ENCODE measurements at regions not wholly inside any gene's neighbourhood (a gene's known extent, or its start where the extent isn't known, plus 50 kb on each side); places are given as distances from the start of the nearest gene placed in this dataset.

DNA sequence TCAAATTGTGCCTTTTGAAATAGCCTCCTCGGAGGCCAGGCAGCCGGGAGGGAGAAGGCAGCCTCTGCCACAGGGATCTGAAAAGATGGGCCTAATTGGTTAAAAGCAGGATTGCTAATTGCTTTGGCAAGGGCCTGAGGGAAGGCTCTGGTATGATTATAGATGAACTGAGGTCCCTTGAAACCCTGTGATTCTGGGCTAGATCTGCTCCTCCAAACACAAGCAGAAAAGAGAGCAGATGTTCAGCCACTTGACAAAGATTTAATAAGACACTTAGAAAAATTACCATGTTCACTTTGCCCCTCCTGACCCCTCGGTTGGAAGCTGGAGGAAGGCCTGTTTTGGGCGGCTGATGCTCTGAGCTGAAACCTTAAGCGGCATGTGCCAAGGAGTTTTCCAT is 209.5 kb upstream of the MPHOSPH6 start:
- TF ChIP-seq Cebpa-rat (IDR thresholded peaks at IDR 0.05): no peak
- H3K9me3 ChIP-seq (replicated peaks in 1 of 11): 0 out of 22 replicates have a peak, but pooled peaks cover 0 to 8% (median 0%) of the 10 kb centered on the region in 11 experiments
- H3K27me3 ChIP-seq: no peaks in the 10 kb centered on the region
- no peaks in the 10 kb centered on the region for H3K36me3 ChIP-seq
- no peaks in the 10 kb centered on the region for H4K20me1 ChIP-seq
- H3K9ac ChIP-seq: no peak overlapping the region
- no peak overlapping the region for H3K4me3 ChIP-seq
- H3K4me1 ChIP-seq: peaks cover 0 to 8% (median 7%) of the 10 kb centered on the region in 10 experiments; a peak in 13 of 20 replicates
- no peak overlapping the region for H3K27ac ChIP-seq
- H3K4me2 ChIP-seq: no peak overlapping the region

GRCh38 chr16:82373976-82374375 is 204.0 kb upstream of the MPHOSPH6 start:
- H3K9me3 ChIP-seq (replicated peaks in 1 of 11): no peaks in the 10 kb centered on the region
- H3K36me3 ChIP-seq: no peaks in the 10 kb centered on the region
- no peaks in the 10 kb centered on the region for H3K27me3 ChIP-seq
- H3K4me3 ChIP-seq: no peak overlapping the region
- no peak overlapping the region for H3K9ac ChIP-seq
- H3K4me1 ChIP-seq: no peaks in the 10 kb centered on the region
- no peak overlapping the region for H3K4me2 ChIP-seq
- no peaks in the 10 kb centered on the region for H4K20me1 ChIP-seq
- no peak overlapping the region for H3K27ac ChIP-seq
- no peak for TF ChIP-seq Cebpa-rat (IDR thresholded peaks at IDR 0.05)

GRCh38 chr16:82370282-82370681 is 200.3 kb upstream of the MPHOSPH6 start:
- no peaks in the 10 kb centered on the region for H3K27me3 ChIP-seq
- no peaks in the 10 kb centered on the region for H3K36me3 ChIP-seq
- no peak overlapping the region for H3K4me2 ChIP-seq
- H3K4me1 ChIP-seq: no peaks in the 10 kb centered on the region
- TF ChIP-seq Cebpa-rat (IDR thresholded peaks at IDR 0.05): no peak
- H3K27ac ChIP-seq: no peak overlapping the region
- no peaks in the 10 kb centered on the region for H4K20me1 ChIP-seq
- no peak overlapping the region for H3K4me3 ChIP-seq
- H3K9ac ChIP-seq: no peak overlapping the region
- H3K9me3 ChIP-seq (replicated peaks in 1 of 11): no peaks in the 10 kb centered on the region

DNA sequence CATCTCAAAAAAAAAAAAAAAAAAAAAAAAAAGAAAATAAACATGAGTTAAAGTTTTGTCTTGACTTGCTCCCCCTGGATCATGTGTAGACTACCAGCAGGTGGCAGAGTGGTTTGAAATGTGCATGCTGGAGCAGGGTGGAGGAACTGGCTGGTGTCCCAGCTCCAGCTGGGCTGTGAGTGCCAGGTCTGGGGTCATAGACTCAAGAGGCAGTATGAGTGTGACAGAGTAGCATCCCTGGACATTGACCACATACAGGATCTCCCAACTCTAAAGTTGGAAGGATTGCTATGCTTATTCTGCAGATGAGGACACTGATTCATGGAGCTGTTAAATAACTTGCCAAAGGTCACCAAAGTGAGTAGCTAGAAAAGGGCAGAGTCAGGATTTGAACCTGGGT is 198.0 kb upstream of the MPHOSPH6 start:
- no peaks in the 10 kb centered on the region for H3K4me1 ChIP-seq
- H4K20me1 ChIP-seq: no peaks in the 10 kb centered on the region
- H3K27me3 ChIP-seq: no peaks in the 10 kb centered on the region
- H3K27ac ChIP-seq: no peak overlapping the region
- H3K4me2 ChIP-seq: no peak overlapping the region
- TF ChIP-seq Cebpa-rat (IDR thresholded peaks at IDR 0.05): no peak
- no peak overlapping the region for H3K9ac ChIP-seq
- H3K36me3 ChIP-seq: no peaks in the 10 kb centered on the region
- no peak overlapping the region for H3K4me3 ChIP-seq
- no peaks in the 10 kb centered on the region for H3K9me3 ChIP-seq (replicated peaks in 1 of 11)

GRCh38 chr16:82366462-82366861 is 196.4 kb upstream of the MPHOSPH6 start:
- no peak overlapping the region for H3K27ac ChIP-seq
- no peak overlapping the region for H3K4me2 ChIP-seq
- H3K4me3 ChIP-seq: no peak overlapping the region
- H3K27me3 ChIP-seq: no peaks in the 10 kb centered on the region
- no peaks in the 10 kb centered on the region for H3K9me3 ChIP-seq (replicated peaks in 1 of 11)
- no peak for TF ChIP-seq Cebpa-rat (IDR thresholded peaks at IDR 0.05)
- H3K9ac ChIP-seq: no peak overlapping the region
- H4K20me1 ChIP-seq: no peaks in the 10 kb centered on the region
- no peaks in the 10 kb centered on the region for H3K36me3 ChIP-seq
- H3K4me1 ChIP-seq: peaks cover 0 to 5% (median 0%) of the 10 kb centered on the region in 10 experiments; a peak in 2 of 20 replicates

DNA sequence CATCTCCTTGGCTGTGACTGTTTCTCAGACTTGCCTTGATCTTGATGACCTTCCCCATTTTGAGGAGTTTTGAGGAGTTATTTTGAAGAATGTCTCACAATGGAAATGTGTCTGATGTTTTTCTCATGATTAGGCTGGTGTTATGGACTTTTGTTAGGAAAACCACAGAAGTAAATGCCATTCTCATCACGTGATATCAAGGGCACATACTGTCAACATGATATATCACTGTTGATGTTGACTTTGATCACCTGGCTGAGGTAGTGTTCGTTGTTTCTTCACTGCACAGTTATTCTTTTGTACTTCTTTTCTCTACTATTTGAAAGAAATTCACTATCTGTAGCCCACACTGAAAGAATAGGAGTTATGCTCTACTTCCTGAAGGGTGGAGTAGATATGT is 194.7 kb upstream of the MPHOSPH6 start:
- peaks cover 0 to 5% (median 0%) of the 10 kb centered on the region in 10 experiments; a peak in 2 of 20 replicates for H3K4me1 ChIP-seq
- no peaks in the 10 kb centered on the region for H4K20me1 ChIP-seq
- H3K27me3 ChIP-seq: no peaks in the 10 kb centered on the region
- no peaks in the 10 kb centered on the region for H3K36me3 ChIP-seq
- no peak overlapping the region for H3K9ac ChIP-seq
- H3K27ac ChIP-seq: no peak overlapping the region
- no peak for TF ChIP-seq Cebpa-rat (IDR thresholded peaks at IDR 0.05)
- no peak overlapping the region for H3K4me2 ChIP-seq
- no peaks in the 10 kb centered on the region for H3K9me3 ChIP-seq (replicated peaks in 1 of 11)
- no peak overlapping the region for H3K4me3 ChIP-seq

DNA sequence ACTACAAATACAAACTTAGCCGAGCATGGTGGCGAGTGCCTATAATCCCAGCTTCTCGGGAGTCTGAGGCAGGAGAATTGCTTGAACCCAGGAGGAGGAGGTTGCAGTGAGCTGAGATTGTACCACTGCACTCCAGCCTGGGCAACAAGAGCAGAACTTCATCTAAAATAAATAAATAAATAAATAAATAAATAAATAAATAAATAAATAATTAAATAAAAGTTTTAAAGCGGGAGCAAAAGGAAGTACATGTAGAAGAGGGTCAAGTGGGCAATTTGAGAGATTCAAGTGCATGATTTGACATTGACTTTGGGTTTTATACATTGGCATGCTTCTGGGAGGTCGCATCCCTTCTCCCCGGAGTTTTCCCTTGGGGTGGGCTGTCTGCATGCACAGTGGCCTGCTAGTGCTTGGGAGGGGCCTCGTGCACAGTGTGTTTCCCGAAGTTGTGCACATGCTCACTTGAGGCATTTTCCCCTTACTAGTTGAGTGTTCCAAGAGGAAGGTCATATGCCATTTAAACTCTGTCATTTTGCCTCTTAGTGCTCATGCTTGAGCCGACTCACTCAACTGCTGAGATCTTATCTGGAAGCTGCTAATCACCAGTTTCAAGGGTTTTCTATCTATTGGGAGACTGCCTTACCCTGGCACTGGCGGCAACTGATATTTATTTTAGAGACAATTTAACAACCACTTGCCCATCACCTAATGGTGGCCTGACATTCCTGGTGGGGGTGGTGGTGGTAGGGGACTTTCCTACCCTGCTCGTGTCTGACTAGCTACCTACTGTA is 193.2 kb upstream of the MPHOSPH6 start:
- Histone ChIP-seq H3K27me3 (no peaks in the 10 kb centered on the region), H3K4me1 (peaks cover 0 to 5% (median 0%) of the 10 kb centered on the region in 10 experiments; a peak in 2 of 20 replicates), H3K4me3 (no peak overlapping the region), H3K4me2 (0 out of 22 replicates have a peak overlapping the region, but pooled peaks of 1 of the 11 experiments have one; percentile 16), H4K20me1 (no peaks in the 10 kb centered on the region), H3K27ac (no peak overlapping the region), H3K9me3 (replicated peaks in 1 of 11) (no peaks in the 10 kb centered on the region), H3K9ac (no peak overlapping the region), H3K36me3 (no peaks in the 10 kb centered on the region)
- no peak for TF ChIP-seq Cebpa-rat (IDR thresholded peaks at IDR 0.05)

DNA sequence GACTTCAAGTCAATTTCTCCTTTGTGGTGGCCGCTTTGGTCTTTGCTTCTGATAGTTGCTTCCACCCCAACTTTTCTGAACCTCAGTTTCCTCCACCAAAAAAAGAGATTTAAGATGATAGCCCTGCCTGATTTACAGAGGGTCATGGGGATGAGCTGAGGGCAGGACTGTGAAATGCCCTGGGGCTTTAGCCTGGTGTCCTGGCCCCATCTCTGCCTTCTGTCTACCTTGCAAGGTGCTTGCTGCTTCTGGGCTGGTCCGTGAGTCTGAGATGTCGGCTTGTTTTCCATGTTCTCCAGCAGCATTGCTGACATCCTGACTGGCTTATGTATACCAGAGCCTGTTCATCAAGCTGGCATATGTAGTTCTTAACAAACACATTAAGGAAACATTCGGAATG is 191.9 kb upstream of the MPHOSPH6 start:
- no peak overlapping the region for H3K4me2 ChIP-seq
- H4K20me1 ChIP-seq: no peaks in the 10 kb centered on the region
- no peak overlapping the region for H3K4me3 ChIP-seq
- H3K27me3 ChIP-seq: no peaks in the 10 kb centered on the region
- H3K9ac ChIP-seq: no peak overlapping the region
- no peaks in the 10 kb centered on the region for H3K36me3 ChIP-seq
- TF ChIP-seq Cebpa-rat (IDR thresholded peaks at IDR 0.05): no peak
- no peaks in the 10 kb centered on the region for H3K9me3 ChIP-seq (replicated peaks in 1 of 11)
- peaks cover 0 to 5% (median 0%) of the 10 kb centered on the region in 10 experiments; a peak in 2 of 20 replicates for H3K4me1 ChIP-seq
- no peak overlapping the region for H3K27ac ChIP-seq

DNA sequence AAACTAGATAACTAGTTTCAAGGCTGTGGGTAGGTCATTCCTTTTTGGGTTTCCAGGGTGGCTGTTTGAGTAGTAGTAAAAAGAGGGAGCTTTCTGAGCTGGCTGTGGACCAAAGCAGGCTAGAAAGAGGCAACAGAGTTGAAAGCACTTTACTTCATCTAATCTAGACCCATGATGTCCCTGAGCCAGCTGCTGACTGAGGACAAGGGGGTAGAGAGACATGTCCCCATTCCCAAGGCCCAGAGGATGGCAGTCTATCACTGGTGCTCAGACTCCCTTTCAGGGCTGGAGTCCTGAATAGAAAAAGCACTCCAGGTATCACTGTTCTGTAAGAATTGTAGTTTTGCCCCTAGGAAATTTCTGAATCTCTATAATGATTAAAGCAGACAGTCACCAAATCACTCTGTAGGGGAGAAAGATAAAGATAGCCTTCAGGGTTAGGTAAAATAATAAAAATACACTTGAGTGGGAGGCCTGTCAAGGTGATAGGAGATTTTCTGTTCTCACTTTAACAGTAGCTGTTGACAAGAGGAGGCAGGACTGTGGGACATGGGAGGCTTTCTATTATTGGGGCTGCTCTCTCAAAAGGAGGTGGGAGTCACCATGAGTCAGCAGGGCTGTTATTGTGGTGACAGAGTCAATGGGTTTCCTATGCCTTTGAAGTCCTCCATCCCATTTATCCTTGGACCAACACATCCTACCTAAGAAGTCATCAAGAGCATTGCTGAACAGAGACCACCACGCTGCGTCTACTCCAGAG is 190.2 kb upstream of the MPHOSPH6 start:
- no peaks in the 10 kb centered on the region for H4K20me1 ChIP-seq
- peaks cover 0 to 7% (median 0%) of the 10 kb centered on the region in 11 experiments; a peak in 3 of 22 replicates for H3K9me3 ChIP-seq (replicated peaks in 1 of 11)
- no peak overlapping the region for H3K27ac ChIP-seq
- no peak for TF ChIP-seq Cebpa-rat (IDR thresholded peaks at IDR 0.05)
- H3K4me1 ChIP-seq: peaks cover 0 to 5% (median 0%) of the 10 kb centered on the region in 10 experiments; a peak in 2 of 20 replicates
- H3K27me3 ChIP-seq: no peaks in the 10 kb centered on the region
- no peak overlapping the region for H3K9ac ChIP-seq
- H3K4me2 ChIP-seq: no peak overlapping the region
- H3K4me3 ChIP-seq: no peak overlapping the region
- no peaks in the 10 kb centered on the region for H3K36me3 ChIP-seq
